BJ (cell line): ENCODE measurements at regions not wholly inside any gene's neighbourhood (a gene's known extent, or its start where the extent isn't known, plus 50 kb on each side); places are given as distances from the start of the nearest gene placed in this dataset.

Experiments
- CTCF ChIA-PET: fragments of 350-600 bp; formaldehyde crosslinking; extraction: SDS; loops from one replicate; lab custom pipeline; 2021; ENCODE audit warnings: antibody characterized with exemption, inconsistent platforms; lab: Yijun Ruan, JAX
- POLR2A ChIA-PET: fragments of 300-600 bp; sonication (Branson Sonifier 250); formaldehyde crosslinking; extraction: SDS; loops from one replicate; lab custom pipeline; 2021; ENCODE audit warnings: antibody characterized with exemption; lab: Charles Lee
- DNase-seq: peaks from one replicate; pipeline ENCODE4 v3.0.0-alpha.2; 2011; ENCODE audit warnings: low read depth
- H3K27me3 ChIP-seq: 2 replicates; pipeline ENCODE4 v1.6.0; 2011; ENCODE audit warnings: low read length; ENCODE audit not compliant: control insufficient read depth, insufficient read depth
- H3K36me3 ChIP-seq: 2 replicates; pipeline ENCODE4 v1.5.1; 2011; ENCODE audit warnings: low read length; ENCODE audit not compliant: control insufficient read depth, insufficient read depth
- H3K4me3 ChIP-seq: 2 replicates; pipeline ENCODE4 v1.5.1; 2011; ENCODE audit warnings: low read depth, mild to moderate bottlenecking, control low read depth, low read length
- CTCF ChIP-seq: IDR thresholded peaks from 2 replicates; pipeline ENCODE4 v1.5.1; 2011; ENCODE audit warnings: low read depth, mild to moderate bottlenecking, control low read depth, inconsistent platforms, low read length, moderate library complexity; ENCODE audit not compliant: insufficient read depth

GRCh38 chr18:75563150-75563549, 135.6 kb upstream of the SMIM21 start:
- TF ChIP-seq CTCF, result no peak
- no peak overlapping the region for H3K4me3 ChIP-seq
- no peak for DNase-seq
- POLR2A ChIA-PET, result no interaction called here
- CTCF ChIA-PET, result no interaction called here
- H3K27me3 ChIP-seq, result peaks cover 7% of the 10 kb centered on the region; the same call in 1 of the 2 replicates
- H3K36me3 ChIP-seq, result no peaks in the 10 kb centered on the region

GRCh38 chr18:75562216-75562615, 134.7 kb upstream of the SMIM21 start:
- no peak for DNase-seq
- Histone ChIP-seq H3K36me3 (no peaks in the 10 kb centered on the region), H3K27me3 (peaks cover 7% of the 10 kb centered on the region), H3K4me3 (no peak overlapping the region)
- no peak for TF ChIP-seq CTCF
- ChIA-PET CTCF (no interaction called here), POLR2A (no interaction called here)

GRCh38 chr18:75558790-75559189, 131.3 kb upstream of the SMIM21 start:
- CTCF ChIA-PET, result no interaction called here
- POLR2A ChIA-PET, result no interaction called here
- H3K36me3 ChIP-seq, result no peaks in the 10 kb centered on the region
- no peak for TF ChIP-seq CTCF
- DNase-seq, result no peak
- H3K27me3 ChIP-seq, result peaks cover 6% of the 10 kb centered on the region
- no peak overlapping the region for H3K4me3 ChIP-seq

- POLR2A ChIA-PET, result no interaction called here
- no peaks in the 10 kb centered on the region for H3K36me3 ChIP-seq
- H3K27me3 ChIP-seq, result peaks cover 1% of the 10 kb centered on the region; the same call in 1 of the 2 replicates
- CTCF ChIA-PET, result no interaction called here
- H3K4me3 ChIP-seq, result no peak overlapping the region
- no peak for TF ChIP-seq CTCF
- no peak for DNase-seq
Observed at GRCh38 chr18:75556841-75557240, 129.3 kb upstream of the SMIM21 start.

GRCh38 chr18:75554644-75555185, 127.2 kb upstream of the SMIM21 start:
- Histone ChIP-seq H3K36me3 (no peaks in the 10 kb centered on the region), H3K27me3 (peaks cover 1% of the 10 kb centered on the region), H3K4me3 (no peak overlapping the region)
- no peak for TF ChIP-seq CTCF
- DNase-seq, result no peak
- POLR2A ChIA-PET, result no interaction called here
- CTCF ChIA-PET, result interaction anchor here (0.5 kb wide), 1 partner anchor 25 kb away, joined by 3 read pairs; no protein-coding TSS in a partner anchor
